ENCODE measurements at regions not wholly inside any gene's neighbourhood (a gene's known extent, or its start where the extent isn't known, plus 50 kb on each side); places are given as distances from the start of the nearest gene placed in this dataset.

- TF ChIP-seq CTCF (IDR thresholded peaks at IDR 0.05): no peak
- no peak for TF ChIP-seq POLR2A (IDR thresholded peaks at IDR 0.05)
Measured at GRCh38 chr6:25224242-25224641, 54.9 kb upstream of the CARMIL1 start.
